NCI-H2171 (cell line): ENCODE measurements at regions not wholly inside any gene's neighbourhood (a gene's known extent, or its start where the extent isn't known, plus 50 kb on each side); places are given as distances from the start of the nearest gene placed in this dataset.

Source experiments
- DNase-seq: peaks from one replicate; lab custom pipeline; 2025; lab: John Stamatoyannopoulos, UW

GRCh38 chr5:110356677-110357076 lies 369.8 kb downstream of the TMEM232 start:
- no peak for DNase-seq

GRCh38 chr5:110359221-110359620 lies 367.2 kb downstream of the TMEM232 start:
- DNase-seq = no peak

- no peak for DNase-seq
Observed at GRCh38 chr5:110361471-110361870, 365.0 kb downstream of the TMEM232 start.

GRCh38 chr5:110362261-110362660 lies 364.2 kb downstream of the TMEM232 start:
- no peak for DNase-seq

- DNase-seq = no peak
Observed at GRCh38 chr5:110366716-110367115, 359.8 kb downstream of the TMEM232 start.
